Mucosa of descending colon (tissue), 3 donors: ENCODE measurements at regions not wholly inside any gene's neighbourhood (a gene's known extent, or its start where the extent isn't known, plus 50 kb on each side); places are given as distances from the start of the nearest gene placed in this dataset.

Source experiments
- ATAC-seq: fragments of 200-7000 bp; cut with Tn5 transposase; one replicate; pipeline ENCODE4 v1.9.1; 2020; ENCODE audit warnings: mild to moderate bottlenecking, moderate library complexity
- DNase-seq, 3 donors: peaks; one replicate each; pipeline ENCODE4 v3.0.0-alpha.2; 2020
- H3K36me3 ChIP-seq: fragments of 200-600 bp; one replicate; pipeline ENCODE4 v1.8.0; 2021; ENCODE audit warnings: low read depth, mild to moderate bottlenecking
- H3K4me1 ChIP-seq: fragments of 200-600 bp; one replicate; pipeline ENCODE4 v1.8.0; 2021; ENCODE audit warnings: low read depth, mild to moderate bottlenecking
- H3K4me3 ChIP-seq: fragments of 200-600 bp; one replicate; pipeline ENCODE4 v1.8.0; 2021; ENCODE audit warnings: mild to moderate bottlenecking
- H3K9me3 ChIP-seq: fragments of 200-600 bp; one replicate; pipeline ENCODE4 v1.8.0; 2021; ENCODE audit warnings: mild to moderate bottlenecking
- CTCF ChIP-seq: fragments of 200-600 bp; IDR thresholded peaks from one replicate; pipeline ENCODE4 v1.8.0; 2022; ENCODE audit warnings: antibody characterized with exemption, mild to moderate bottlenecking
- intact Hi-C, 2 donors: fragments of 100-400 bp; cut with DNase I in 1 of 2; cut with micrococcal nuclease in 1 of 2; formaldehyde crosslinking; loops; one replicate each; pipeline versions ENCODE4 v1.11.0 to v1.11.1; 2022; cut with DNase I, micrococcal nuclease
- donor health status: DM: no; HTN: no; CAD: no; lungs with moderate emphysema.
- donor health status: DM: no; HTN: no; CAD: no.
- donor health status: DM: no; HTN: yes; CAD: no.

DNA sequence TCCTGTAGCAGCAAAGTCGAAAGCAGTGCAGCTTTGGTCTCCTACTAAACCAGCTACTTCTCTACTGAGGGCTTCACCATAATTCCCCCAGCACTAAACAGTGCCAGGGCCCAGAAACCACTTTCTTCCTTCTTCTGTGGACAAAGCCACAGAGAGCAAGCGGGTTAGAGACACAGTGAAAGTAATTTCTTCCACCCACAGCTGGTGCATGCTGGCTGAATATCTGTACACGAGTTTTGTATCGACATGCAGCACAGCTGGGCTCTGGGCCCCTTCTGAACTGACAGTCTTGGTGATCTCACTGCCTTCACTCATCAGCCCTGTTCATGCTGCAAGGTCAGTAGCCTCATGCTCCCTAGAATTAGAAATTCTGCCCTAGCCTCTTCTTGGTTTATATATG, 74.0 kb upstream of the SULT1C3 start:
- H3K4me1 ChIP-seq, result no peaks in the 10 kb centered on the region
- H3K9me3 ChIP-seq, result no peaks in the 10 kb centered on the region
- ATAC-seq, result no peak
- TF ChIP-seq CTCF, result no peak
- no peaks in the 10 kb centered on the region for H3K36me3 ChIP-seq
- intact Hi-C loops, result no loop called here
- H3K4me3 ChIP-seq, result no peak overlapping the region
- DNase-seq, result no peak

GRCh38 chr2:108167699-108168098, 72.1 kb upstream of the SULT1C3 start:
- DNase-seq (no peak), ATAC-seq (no peak)
- intact Hi-C loops, result no loop called here
- no peaks in the 10 kb centered on the region for H3K4me1 ChIP-seq
- TF ChIP-seq CTCF, result no peak
- no peaks in the 10 kb centered on the region for H3K9me3 ChIP-seq
- H3K36me3 ChIP-seq, result no peaks in the 10 kb centered on the region
- no peak overlapping the region for H3K4me3 ChIP-seq

- H3K9me3 ChIP-seq, result no peaks in the 10 kb centered on the region
- intact Hi-C loops, result no loop called here
- TF ChIP-seq CTCF, result no peak
- no peaks in the 10 kb centered on the region for H3K36me3 ChIP-seq
- ATAC-seq (no peak), DNase-seq (no peak)
- no peak overlapping the region for H3K4me3 ChIP-seq
- H3K4me1 ChIP-seq, result peaks cover 2% of the 10 kb centered on the region
Observed at GRCh38 chr2:108169982-108170625, 69.7 kb upstream of the SULT1C3 start.

- intact Hi-C loops, result no loop called here
- H3K36me3 ChIP-seq, result no peaks in the 10 kb centered on the region
- H3K4me3 ChIP-seq, result no peak overlapping the region
- peaks cover 2% of the 10 kb centered on the region for H3K4me1 ChIP-seq
- TF ChIP-seq CTCF, result no peak
- DNase-seq (no peak), ATAC-seq (no peak)
- no peaks in the 10 kb centered on the region for H3K9me3 ChIP-seq
Observed at GRCh38 chr2:108171657-108172056, 68.1 kb upstream of the SULT1C3 start.

DNA sequence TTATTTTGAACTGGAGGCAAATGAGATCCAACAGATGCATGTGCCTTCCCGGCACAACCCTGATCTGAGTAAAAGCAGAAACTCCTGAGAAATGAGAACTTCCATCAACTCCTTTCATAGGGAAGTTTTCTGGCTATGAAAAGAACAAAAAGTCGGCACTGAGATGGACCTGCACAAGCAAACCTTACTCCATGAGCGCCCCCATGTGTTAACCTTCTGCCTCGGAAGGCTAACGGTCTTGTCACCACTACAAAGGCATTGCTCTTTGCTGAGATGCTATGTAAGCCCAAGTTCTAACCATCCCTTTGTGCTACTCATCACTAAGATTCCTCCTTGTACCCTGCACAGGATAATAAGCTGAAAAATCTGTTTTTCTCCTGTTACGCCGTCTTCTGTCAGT, 57.3 kb upstream of the SULT1C3 start:
- no peaks in the 10 kb centered on the region for H3K4me1 ChIP-seq
- no peaks in the 10 kb centered on the region for H3K9me3 ChIP-seq
- H3K36me3 ChIP-seq, result no peaks in the 10 kb centered on the region
- peak in 2 of 3 donors; percentile 25 to 46 for DNase-seq
- peak; percentile 36 for ATAC-seq
- intact Hi-C loops, result no loop called here
- no peak overlapping the region for H3K4me3 ChIP-seq
- no peak for TF ChIP-seq CTCF

- peak; percentile 12 for TF ChIP-seq CTCF
- Histone ChIP-seq H3K36me3 (no peaks in the 10 kb centered on the region), H3K9me3 (no peaks in the 10 kb centered on the region), H3K4me3 (no peak overlapping the region), H3K4me1 (no peaks in the 10 kb centered on the region)
- peak; percentile 59 for ATAC-seq
- intact Hi-C loops, result no loop called here
- peak in 1 of 3 donors; percentile 29 for DNase-seq
Observed at GRCh38 chr2:108184419-108184818, 55.3 kb upstream of the SULT1C3 start.
